GM23338 (cell line): ENCODE measurements at regions not wholly inside any gene's neighbourhood (a gene's known extent, or its start where the extent isn't known, plus 50 kb on each side); places are given as distances from the start of the nearest gene placed in this dataset.

Experiments used
- ATAC-seq: fragments of 200-7000 bp; cut with Tn5 transposase; 3 replicates; pipeline ENCODE4 v1.9.1; 2020
- DNase-seq: peaks from one replicate; pipeline ENCODE4 v3.0.0-alpha.2; 2015; ENCODE audit warnings: low spot score
- H2AFZ ChIP-seq: fragments of 200-600 bp; sonication (generic); 2 replicates; pipeline ENCODE4 v1.8.0; 2016; ENCODE audit warnings: antibody characterized with exemption, mild to moderate bottlenecking, moderate library complexity
- H3F3A ChIP-seq: fragments of 200-600 bp; sonication (generic); replicated peaks from 2 replicates; pipeline ENCODE4 v1.8.0; 2017; ENCODE audit warnings: antibody characterized with exemption, mixed run types, low read depth
- H3K27ac ChIP-seq: fragments of 200-600 bp; sonication (generic); 2 replicates; pipeline ENCODE4 v1.6.1; 2016; ENCODE audit warnings: low read depth
- H3K27me3 ChIP-seq: fragments of 200-600 bp; sonication (generic); 2 replicates; pipeline ENCODE4 v1.8.0; 2016; ENCODE audit warnings: mild to moderate bottlenecking, mixed run types, moderate library complexity; ENCODE audit not compliant: insufficient read depth
- H3K36me3 ChIP-seq: fragments of 200-600 bp; sonication (generic); 2 replicates; pipeline ENCODE4 v1.8.0; 2016; ENCODE audit warnings: mild to moderate bottlenecking; ENCODE audit not compliant: insufficient read depth
- H3K4me1 ChIP-seq: fragments of 200-600 bp; sonication (generic); 2 replicates; pipeline ENCODE4 v1.8.0; 2016; ENCODE audit warnings: mild to moderate bottlenecking, moderate library complexity; ENCODE audit not compliant: insufficient read depth
- H3K4me2 ChIP-seq: fragments of 200-600 bp; sonication (generic); 2 replicates; pipeline ENCODE4 v1.7.1; 2017; ENCODE audit warnings: mixed run types
- H3K4me3 ChIP-seq: fragments of 200-600 bp; sonication (generic); 2 replicates; pipeline ENCODE4 v1.6.1; 2016; ENCODE audit warnings: mixed run types
- H3K79me2 ChIP-seq: fragments of 200-600 bp; sonication (generic); replicated peaks from 2 replicates; pipeline ENCODE4 v1.8.0; 2017; ENCODE audit warnings: mild to moderate bottlenecking; ENCODE audit not compliant: insufficient read depth
- H3K9me2 ChIP-seq: fragments of 200-600 bp; sonication (generic); 2 replicates; pipeline ENCODE4 v1.8.0; 2017; ENCODE audit not compliant: insufficient read depth
- H4K20me1 ChIP-seq: fragments of 200-600 bp; sonication (generic); replicated peaks from 2 replicates; pipeline ENCODE4 v1.8.0; 2017; ENCODE audit warnings: mild to moderate bottlenecking; ENCODE audit not compliant: insufficient read depth
- H3K27ac Mint-ChIP-seq: 2 replicates; pipeline ENCODE4 v1.8.0; 2020; ENCODE audit warnings: inconsistent platforms, mild to moderate bottlenecking, moderate library complexity, mixed read lengths
- H3K27me3 Mint-ChIP-seq: 3 replicates; pipeline ENCODE4 v1.8.0; 2022; ENCODE audit warnings: low read depth, mild to moderate bottlenecking, moderate library complexity, mixed read lengths, inconsistent platforms; ENCODE audit not compliant: insufficient read depth, poor library complexity
- H3K36me3 Mint-ChIP-seq: 3 replicates; pipeline ENCODE4 v1.8.0; 2021; ENCODE audit warnings: low read depth, mild to moderate bottlenecking, inconsistent platforms, moderate library complexity, mixed read lengths
- H3K4me1 Mint-ChIP-seq: 3 replicates; pipeline ENCODE4 v1.8.0; 2020; ENCODE audit warnings: mild to moderate bottlenecking, inconsistent platforms, mixed read lengths
- H3K4me3 Mint-ChIP-seq: 3 replicates; pipeline ENCODE4 v1.8.0; 2021; ENCODE audit warnings: moderate library complexity, mild to moderate bottlenecking, inconsistent platforms, mixed read lengths
- H3K9me3 Mint-ChIP-seq: 3 replicates; pipeline ENCODE4 v1.8.0; 2020; ENCODE audit warnings: moderate library complexity, mild to moderate bottlenecking, inconsistent platforms, mixed read lengths
- CREB1 ChIP-seq: fragments of 250-450 bp; sonication (Bioruptor Pico); IDR thresholded peaks from 2 replicates; pipeline ENCODE4 v1.5.0; 2020; ENCODE audit warnings: low read depth, mild to moderate bottlenecking, moderate library complexity
- ETS1 ChIP-seq: IDR thresholded peaks from 2 replicates; pipeline ENCODE4 v1.6.1; 2016; ENCODE audit warnings: antibody characterized with exemption
- EZH2phosphoT487 ChIP-seq: fragments of 200-600 bp; sonication (generic); IDR thresholded peaks from one replicate; pipeline ENCODE4 v1.8.1; 2018; ENCODE audit warnings: antibody characterized with exemption; ENCODE audit not compliant: unreplicated experiment
- JUNB ChIP-seq: IDR thresholded peaks from one replicate; pipeline ENCODE4 v1.6.1; 2016; ENCODE audit warnings: antibody characterized with exemption; ENCODE audit not compliant: unreplicated experiment
- NANOG ChIP-seq: IDR thresholded peaks from 2 replicates; pipeline ENCODE4 v1.6.1; 2016; ENCODE audit warnings: antibody characterized with exemption, borderline replicate concordance
- POLR2AphosphoS5 ChIP-seq: IDR thresholded peaks from 2 replicates; pipeline ENCODE4 v1.6.1; 2016; ENCODE audit warnings: antibody characterized with exemption, low read depth
- STAT1 ChIP-seq: IDR thresholded peaks from one replicate; pipeline ENCODE4 v1.6.1; 2016; ENCODE audit warnings: antibody characterized with exemption; ENCODE audit not compliant: unreplicated experiment
- ZNF114 ChIP-seq: fragments of 250-450 bp; sonication (Bioruptor Pico); IDR thresholded peaks from 2 replicates; pipeline ENCODE4 v1.5.0; 2020; ENCODE audit warnings: mild to moderate bottlenecking, moderate library complexity
- ZNF462 ChIP-seq: fragments of 250-450 bp; sonication (Bioruptor Pico); IDR thresholded peaks from 2 replicates; pipeline ENCODE4 v1.5.0; 2020; ENCODE audit warnings: mild to moderate bottlenecking, moderate library complexity
- TF ChIP-seq, protein P1 (sequence below): IDR thresholded peaks from one replicate; pipeline ENCODE4 v1.6.1; 2018; ENCODE audit warnings: antibody characterized with exemption; ENCODE audit not compliant: unreplicated experiment

GRCh38 chr13:93001866-93002461, 224.6 kb upstream of the GPC6 start (continued):
- TF ChIP-seq, protein P1, sequence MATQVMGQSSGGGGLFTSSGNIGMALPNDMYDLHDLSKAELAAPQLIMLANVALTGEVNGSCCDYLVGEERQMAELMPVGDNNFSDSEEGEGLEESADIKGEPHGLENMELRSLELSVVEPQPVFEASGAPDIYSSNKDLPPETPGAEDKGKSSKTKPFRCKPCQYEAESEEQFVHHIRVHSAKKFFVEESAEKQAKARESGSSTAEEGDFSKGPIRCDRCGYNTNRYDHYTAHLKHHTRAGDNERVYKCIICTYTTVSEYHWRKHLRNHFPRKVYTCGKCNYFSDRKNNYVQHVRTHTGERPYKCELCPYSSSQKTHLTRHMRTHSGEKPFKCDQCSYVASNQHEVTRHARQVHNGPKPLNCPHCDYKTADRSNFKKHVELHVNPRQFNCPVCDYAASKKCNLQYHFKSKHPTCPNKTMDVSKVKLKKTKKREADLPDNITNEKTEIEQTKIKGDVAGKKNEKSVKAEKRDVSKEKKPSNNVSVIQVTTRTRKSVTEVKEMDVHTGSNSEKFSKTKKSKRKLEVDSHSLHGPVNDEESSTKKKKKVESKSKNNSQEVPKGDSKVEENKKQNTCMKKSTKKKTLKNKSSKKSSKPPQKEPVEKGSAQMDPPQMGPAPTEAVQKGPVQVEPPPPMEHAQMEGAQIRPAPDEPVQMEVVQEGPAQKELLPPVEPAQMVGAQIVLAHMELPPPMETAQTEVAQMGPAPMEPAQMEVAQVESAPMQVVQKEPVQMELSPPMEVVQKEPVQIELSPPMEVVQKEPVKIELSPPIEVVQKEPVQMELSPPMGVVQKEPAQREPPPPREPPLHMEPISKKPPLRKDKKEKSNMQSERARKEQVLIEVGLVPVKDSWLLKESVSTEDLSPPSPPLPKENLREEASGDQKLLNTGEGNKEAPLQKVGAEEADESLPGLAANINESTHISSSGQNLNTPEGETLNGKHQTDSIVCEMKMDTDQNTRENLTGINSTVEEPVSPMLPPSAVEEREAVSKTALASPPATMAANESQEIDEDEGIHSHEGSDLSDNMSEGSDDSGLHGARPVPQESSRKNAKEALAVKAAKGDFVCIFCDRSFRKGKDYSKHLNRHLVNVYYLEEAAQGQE = no peak
- TF ChIP-seq JUNB (no peak), ZNF114 (CRISPR knock-in tag) (no peak)

DNA sequence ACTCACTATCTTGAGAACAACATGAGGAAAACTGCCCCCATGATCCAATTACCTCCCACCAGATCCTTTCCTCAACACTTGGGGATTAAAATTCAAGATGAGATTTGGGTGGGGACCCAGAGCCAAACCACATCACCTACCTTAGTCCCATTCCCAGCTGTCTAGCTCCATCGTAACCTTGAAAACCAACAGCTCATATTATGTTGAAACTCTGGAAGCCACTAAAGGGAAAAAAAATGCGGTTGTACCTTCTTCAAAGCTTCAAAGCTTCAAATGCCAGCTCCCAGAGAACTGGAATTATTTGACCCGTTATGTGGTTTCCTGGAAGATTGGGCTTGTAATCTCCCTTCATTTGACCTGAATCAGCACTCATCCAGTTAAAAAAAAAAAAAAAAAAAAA, 223.1 kb upstream of the GPC6 start:
- H3K36me3 ChIP-seq = 0 out of 2 replicates have a peak, but pooled peaks cover 4% of the 10 kb centered on the region
- TF ChIP-seq ZNF114 (CRISPR knock-in tag) (no peak), CREB1 (CRISPR knock-in tag) (no peak), STAT1 (no peak), EZH2phosphoT487 (no peak), ETS1 (no peak), JUNB (no peak), ZNF462 (CRISPR knock-in tag) (no peak), NANOG (no peak), POLR2AphosphoS5 (no peak)
- TF ChIP-seq, protein P1 = no peak

More for the DNA sequence above, 223.1 kb upstream of the GPC6 start:
- DNase-seq = no peak
- H3K9me2 ChIP-seq = 0 out of 2 replicates have a peak, but pooled peaks cover 3% of the 10 kb centered on the region
- H4K20me1 ChIP-seq = no peaks in the 10 kb centered on the region
- no peak overlapping the region for H3K27ac Mint-ChIP-seq
- no peak overlapping the region for H3K27ac ChIP-seq
- H3K4me3 ChIP-seq = no peak overlapping the region
- H3K36me3 Mint-ChIP-seq = peaks cover 4% of the 10 kb centered on the region; the same call in 1 of the 3 replicates
- no peak for ATAC-seq
- H2AFZ ChIP-seq = no peak overlapping the region
- no peaks in the 10 kb centered on the region for H3K79me2 ChIP-seq
- H3K9me3 Mint-ChIP-seq = peaks cover 7% of the 10 kb centered on the region
- H3K27me3 ChIP-seq = no peaks in the 10 kb centered on the region
- no peaks in the 10 kb centered on the region for H3F3A ChIP-seq
- no peaks in the 10 kb centered on the region for H3K4me1 ChIP-seq
- H3K4me2 ChIP-seq = no peak overlapping the region
- no peaks in the 10 kb centered on the region for H3K4me1 Mint-ChIP-seq
- H3K4me3 Mint-ChIP-seq = no peak overlapping the region
- H3K27me3 Mint-ChIP-seq = peaks cover 1% of the 10 kb centered on the region
